GM12872 (cell line): ENCODE measurements at regions not wholly inside any gene's neighbourhood (a gene's known extent, or its start where the extent isn't known, plus 50 kb on each side); places are given as distances from the start of the nearest gene placed in this dataset.
A peak's percentile ranks its signal among the peaks of the same experiment; 100 is the strongest.

Experiments
- CTCF ChIP-seq: IDR thresholded peaks from 3 replicates; pipeline ENCODE4 v1.5.1; 2011; ENCODE audit warnings: low read depth, mild to moderate bottlenecking, low read length, moderate library complexity; ENCODE audit not compliant: insufficient read depth

- no peak for TF ChIP-seq CTCF
These were observed 129.5 kb downstream of the SLC38A6 start for GRCh38 chr14:61110316-61111082.

GRCh38 chr14:61109288-61109687, 128.2 kb downstream of the SLC38A6 start:
- TF ChIP-seq CTCF, result no peak

- TF ChIP-seq CTCF, result no peak
These were observed 127.6 kb downstream of the SLC38A6 start for GRCh38 chr14:61108496-61109141.

GRCh38 chr14:61107869-61108493, 126.9 kb downstream of the SLC38A6 start:
- no peak for TF ChIP-seq CTCF

- peak; percentile 65; the same call in 2 of the 3 replicates for TF ChIP-seq CTCF
These were observed 126.1 kb downstream of the SLC38A6 start for GRCh38 chr14:61106959-61107641.

GRCh38 chr14:61106271-61106958, 125.4 kb downstream of the SLC38A6 start:
- no peak; the same call in 2 of the 3 replicates for TF ChIP-seq CTCF
